ENCODE measurements at regions not wholly inside any gene's neighbourhood (a gene's known extent, or its start where the extent isn't known, plus 50 kb on each side); places are given as distances from the start of the nearest gene placed in this dataset.

DNA sequence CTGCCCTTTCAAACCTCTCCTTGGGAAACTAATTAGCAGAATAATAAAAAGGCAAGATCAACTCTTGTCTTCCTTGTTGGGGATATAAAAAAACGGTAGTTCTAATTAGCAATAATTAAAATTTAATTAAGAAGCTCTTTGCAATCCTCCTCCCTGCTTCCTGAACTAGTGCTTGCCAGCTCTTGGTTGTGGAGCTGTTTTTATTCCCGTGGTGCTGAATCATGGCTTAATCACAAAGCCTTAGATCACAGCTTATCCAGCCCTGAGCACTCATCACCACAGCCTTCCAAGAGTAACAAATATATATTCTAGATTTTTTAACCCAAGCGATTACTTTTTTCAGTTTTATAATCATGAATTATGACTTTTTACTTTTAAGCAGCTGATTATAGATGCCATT, 63.2 kb upstream of the INSM2 start:
- H3K27me3 ChIP-seq (ENCODE audit: insufficient read depth, poor library complexity, severe bottlenecking), result peaks cover 4% of the 10 kb centered on the region
- no peak overlapping the region for H3K27ac ChIP-seq (replicated peaks)
- TF ChIP-seq, protein P1, sequence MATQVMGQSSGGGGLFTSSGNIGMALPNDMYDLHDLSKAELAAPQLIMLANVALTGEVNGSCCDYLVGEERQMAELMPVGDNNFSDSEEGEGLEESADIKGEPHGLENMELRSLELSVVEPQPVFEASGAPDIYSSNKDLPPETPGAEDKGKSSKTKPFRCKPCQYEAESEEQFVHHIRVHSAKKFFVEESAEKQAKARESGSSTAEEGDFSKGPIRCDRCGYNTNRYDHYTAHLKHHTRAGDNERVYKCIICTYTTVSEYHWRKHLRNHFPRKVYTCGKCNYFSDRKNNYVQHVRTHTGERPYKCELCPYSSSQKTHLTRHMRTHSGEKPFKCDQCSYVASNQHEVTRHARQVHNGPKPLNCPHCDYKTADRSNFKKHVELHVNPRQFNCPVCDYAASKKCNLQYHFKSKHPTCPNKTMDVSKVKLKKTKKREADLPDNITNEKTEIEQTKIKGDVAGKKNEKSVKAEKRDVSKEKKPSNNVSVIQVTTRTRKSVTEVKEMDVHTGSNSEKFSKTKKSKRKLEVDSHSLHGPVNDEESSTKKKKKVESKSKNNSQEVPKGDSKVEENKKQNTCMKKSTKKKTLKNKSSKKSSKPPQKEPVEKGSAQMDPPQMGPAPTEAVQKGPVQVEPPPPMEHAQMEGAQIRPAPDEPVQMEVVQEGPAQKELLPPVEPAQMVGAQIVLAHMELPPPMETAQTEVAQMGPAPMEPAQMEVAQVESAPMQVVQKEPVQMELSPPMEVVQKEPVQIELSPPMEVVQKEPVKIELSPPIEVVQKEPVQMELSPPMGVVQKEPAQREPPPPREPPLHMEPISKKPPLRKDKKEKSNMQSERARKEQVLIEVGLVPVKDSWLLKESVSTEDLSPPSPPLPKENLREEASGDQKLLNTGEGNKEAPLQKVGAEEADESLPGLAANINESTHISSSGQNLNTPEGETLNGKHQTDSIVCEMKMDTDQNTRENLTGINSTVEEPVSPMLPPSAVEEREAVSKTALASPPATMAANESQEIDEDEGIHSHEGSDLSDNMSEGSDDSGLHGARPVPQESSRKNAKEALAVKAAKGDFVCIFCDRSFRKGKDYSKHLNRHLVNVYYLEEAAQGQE (IDR thresholded peaks at IDR 0.05; ENCODE audit: insufficient replicate concordance, low read depth), result peak; percentile 90
- TF ChIP-seq, protein P2, sequence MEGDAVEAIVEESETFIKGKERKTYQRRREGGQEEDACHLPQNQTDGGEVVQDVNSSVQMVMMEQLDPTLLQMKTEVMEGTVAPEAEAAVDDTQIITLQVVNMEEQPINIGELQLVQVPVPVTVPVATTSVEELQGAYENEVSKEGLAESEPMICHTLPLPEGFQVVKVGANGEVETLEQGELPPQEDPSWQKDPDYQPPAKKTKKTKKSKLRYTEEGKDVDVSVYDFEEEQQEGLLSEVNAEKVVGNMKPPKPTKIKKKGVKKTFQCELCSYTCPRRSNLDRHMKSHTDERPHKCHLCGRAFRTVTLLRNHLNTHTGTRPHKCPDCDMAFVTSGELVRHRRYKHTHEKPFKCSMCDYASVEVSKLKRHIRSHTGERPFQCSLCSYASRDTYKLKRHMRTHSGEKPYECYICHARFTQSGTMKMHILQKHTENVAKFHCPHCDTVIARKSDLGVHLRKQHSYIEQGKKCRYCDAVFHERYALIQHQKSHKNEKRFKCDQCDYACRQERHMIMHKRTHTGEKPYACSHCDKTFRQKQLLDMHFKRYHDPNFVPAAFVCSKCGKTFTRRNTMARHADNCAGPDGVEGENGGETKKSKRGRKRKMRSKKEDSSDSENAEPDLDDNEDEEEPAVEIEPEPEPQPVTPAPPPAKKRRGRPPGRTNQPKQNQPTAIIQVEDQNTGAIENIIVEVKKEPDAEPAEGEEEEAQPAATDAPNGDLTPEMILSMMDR (IDR thresholded peaks at IDR 0.05; ENCODE audit: insufficient read depth, low read length), result no peak
- TF ChIP-seq SPI1 (IDR thresholded peaks at IDR 0.05; ENCODE audit: borderline replicate concordance, low read depth) (no peak), POLR2AphosphoS5 (IDR thresholded peaks at IDR 0.05; ENCODE audit: low read depth) (no peak)
- DNase-seq (ENCODE audit: low read depth in 1 of 2, low spot score in 1 of 2), result peak in 1 of 2 experiments; percentile 17
- no peak overlapping the region for H3K4me3 ChIP-seq (replicated peaks; ENCODE audit: insufficient read depth, low read length)

DNA sequence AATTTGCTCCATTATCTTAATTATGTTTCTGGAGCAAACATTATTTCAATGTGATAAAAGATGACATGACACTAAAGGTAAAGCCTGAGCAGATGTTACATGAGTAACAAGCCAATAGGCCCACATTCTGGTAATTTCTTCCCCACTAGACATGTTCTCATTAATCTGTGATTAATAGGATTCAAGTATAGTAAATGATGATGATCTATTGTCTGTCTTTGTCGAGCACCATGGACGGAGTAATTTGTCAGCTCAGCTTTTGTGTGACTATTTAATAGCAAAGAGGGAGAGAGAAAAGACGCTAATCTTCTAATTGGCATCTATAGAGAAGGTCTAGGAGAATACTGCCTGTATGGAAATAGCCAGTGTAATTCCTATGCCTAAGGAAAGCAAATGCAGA, 62.2 kb upstream of the INSM2 start:
- no peak overlapping the region for H3K4me3 ChIP-seq (replicated peaks; ENCODE audit: insufficient read depth, low read length)
- H3K27me3 ChIP-seq (ENCODE audit: insufficient read depth, poor library complexity, severe bottlenecking), result peaks cover 4% of the 10 kb centered on the region
- TF ChIP-seq, protein P2 (IDR thresholded peaks at IDR 0.05; ENCODE audit: insufficient read depth, low read length), result no peak
- no peak for TF ChIP-seq GABPA (IDR thresholded peaks at IDR 0.05; ENCODE audit: low read depth)
- TF ChIP-seq, protein P1 (IDR thresholded peaks at IDR 0.05; ENCODE audit: insufficient replicate concordance, low read depth), result no peak
- TF ChIP-seq SPI1 (IDR thresholded peaks at IDR 0.05; ENCODE audit: borderline replicate concordance, low read depth), result no peak
- TF ChIP-seq POLR2AphosphoS5 (IDR thresholded peaks at IDR 0.05; ENCODE audit: low read depth), result no peak
- H3K27ac ChIP-seq (replicated peaks), result no peak overlapping the region
- no peak for DNase-seq (ENCODE audit: low read depth in 1 of 2, low spot score in 1 of 2)

DNA sequence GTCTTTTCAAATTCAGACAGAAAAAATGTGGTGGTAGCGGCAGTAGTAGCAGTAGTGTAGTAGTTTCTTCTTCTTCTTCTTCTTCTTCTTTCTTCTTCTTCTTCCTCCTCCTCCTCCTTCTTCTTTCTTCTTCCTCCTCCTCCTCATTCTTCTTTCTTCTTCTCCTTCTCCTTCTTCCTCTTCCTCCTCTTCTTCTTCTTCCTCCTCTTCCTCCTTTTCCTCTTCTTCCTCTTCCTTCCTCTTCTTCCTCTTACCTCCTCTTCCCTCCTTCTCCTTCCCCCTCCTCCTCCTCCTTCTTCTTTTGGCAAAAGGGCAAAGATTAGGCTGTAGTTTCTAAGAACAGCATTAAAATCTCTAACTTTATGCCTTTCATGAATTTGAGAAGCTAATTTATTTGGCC, 59.6 kb upstream of the INSM2 start:
- Histone ChIP-seq H3K27ac (replicated peaks) (no peak overlapping the region), H3K4me3 (replicated peaks; ENCODE audit: insufficient read depth, low read length) (no peak overlapping the region), H3K27me3 (ENCODE audit: insufficient read depth, poor library complexity, severe bottlenecking) (peaks cover 4% of the 10 kb centered on the region)
- DNase-seq (ENCODE audit: low read depth in 1 of 2, low spot score in 1 of 2), result no peak
- TF ChIP-seq, protein P1 (IDR thresholded peaks at IDR 0.05; ENCODE audit: insufficient replicate concordance, low read depth), result no peak
- TF ChIP-seq SPI1 (IDR thresholded peaks at IDR 0.05; ENCODE audit: borderline replicate concordance, low read depth) (no peak), GABPA (IDR thresholded peaks at IDR 0.05; ENCODE audit: low read depth) (no peak), POLR2AphosphoS5 (IDR thresholded peaks at IDR 0.05; ENCODE audit: low read depth) (no peak)
- TF ChIP-seq, protein P2 (IDR thresholded peaks at IDR 0.05; ENCODE audit: insufficient read depth, low read length), result no peak
